ENCODE measurements at regions not wholly inside any gene's neighbourhood (a gene's known extent, or its start where the extent isn't known, plus 50 kb on each side); places are given as distances from the start of the nearest gene placed in this dataset.

DNA sequence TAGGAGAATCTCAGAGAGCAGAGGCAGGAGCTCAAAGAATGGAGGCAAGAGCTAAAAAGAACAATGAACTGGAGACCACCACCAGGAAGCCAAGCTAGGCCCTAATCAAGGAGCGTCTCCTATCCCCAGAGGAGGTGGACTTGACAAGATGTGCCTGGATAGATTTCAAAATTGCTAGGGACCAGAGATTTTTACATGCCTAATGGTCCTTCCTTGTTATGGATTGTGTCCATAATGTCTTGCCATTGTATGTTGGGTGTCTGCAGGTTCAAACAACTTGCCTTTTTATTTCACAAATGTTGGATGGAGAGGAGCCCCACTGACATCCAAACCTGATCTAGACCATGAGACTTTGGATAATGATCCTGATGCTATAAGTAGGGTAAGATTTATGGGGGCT is 88.2 kb upstream of the TP53I11 start:
- TF ChIP-seq, protein P1, sequence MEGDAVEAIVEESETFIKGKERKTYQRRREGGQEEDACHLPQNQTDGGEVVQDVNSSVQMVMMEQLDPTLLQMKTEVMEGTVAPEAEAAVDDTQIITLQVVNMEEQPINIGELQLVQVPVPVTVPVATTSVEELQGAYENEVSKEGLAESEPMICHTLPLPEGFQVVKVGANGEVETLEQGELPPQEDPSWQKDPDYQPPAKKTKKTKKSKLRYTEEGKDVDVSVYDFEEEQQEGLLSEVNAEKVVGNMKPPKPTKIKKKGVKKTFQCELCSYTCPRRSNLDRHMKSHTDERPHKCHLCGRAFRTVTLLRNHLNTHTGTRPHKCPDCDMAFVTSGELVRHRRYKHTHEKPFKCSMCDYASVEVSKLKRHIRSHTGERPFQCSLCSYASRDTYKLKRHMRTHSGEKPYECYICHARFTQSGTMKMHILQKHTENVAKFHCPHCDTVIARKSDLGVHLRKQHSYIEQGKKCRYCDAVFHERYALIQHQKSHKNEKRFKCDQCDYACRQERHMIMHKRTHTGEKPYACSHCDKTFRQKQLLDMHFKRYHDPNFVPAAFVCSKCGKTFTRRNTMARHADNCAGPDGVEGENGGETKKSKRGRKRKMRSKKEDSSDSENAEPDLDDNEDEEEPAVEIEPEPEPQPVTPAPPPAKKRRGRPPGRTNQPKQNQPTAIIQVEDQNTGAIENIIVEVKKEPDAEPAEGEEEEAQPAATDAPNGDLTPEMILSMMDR (IDR thresholded peaks at IDR 0.05 in 4 of 5, conservative IDR thresholded peaks at IDR 0.05 in 1 of 5) = no peak
- TF ChIP-seq POLR2A (IDR thresholded peaks at IDR 0.05) = no peak
